GM18909 (cell line): ENCODE measurements at regions not wholly inside any gene's neighbourhood (a gene's known extent, or its start where the extent isn't known, plus 50 kb on each side); places are given as distances from the start of the nearest gene placed in this dataset.
"Not testable (repeated sequence)": the region's sequence is repeated elsewhere in the genome, so short reads cannot be mapped to it uniquely, and the experiment has no call there.

Experiments used
- ATAC-seq: cut with Tn5 transposase; IDR thresholded peaks from one replicate; pipeline ENCODE4 v1.9.1; 2021; ENCODE audit warnings: mild to moderate bottlenecking; ENCODE audit not compliant: unreplicated experiment, poor library complexity

DNA sequence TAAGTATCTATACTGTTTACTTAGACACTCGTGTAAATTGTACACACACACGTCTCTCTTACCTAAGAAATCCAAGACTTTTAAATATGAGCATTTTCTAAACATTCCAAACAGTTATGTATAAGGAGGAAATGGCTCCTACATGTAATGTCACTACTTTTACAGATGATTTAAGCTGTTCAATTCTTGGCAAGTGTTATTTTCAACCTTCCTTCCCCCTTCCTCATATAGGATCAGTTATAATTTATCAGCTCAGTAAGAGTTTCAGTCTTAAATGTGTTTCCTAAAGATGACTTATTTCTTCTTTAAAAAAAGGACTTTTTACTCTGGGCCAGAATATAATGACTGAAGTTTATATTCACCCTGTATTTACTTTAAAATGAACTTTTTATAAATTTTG is 601.1 kb downstream of the ANKRD50 start:
- no peak for ATAC-seq

DNA sequence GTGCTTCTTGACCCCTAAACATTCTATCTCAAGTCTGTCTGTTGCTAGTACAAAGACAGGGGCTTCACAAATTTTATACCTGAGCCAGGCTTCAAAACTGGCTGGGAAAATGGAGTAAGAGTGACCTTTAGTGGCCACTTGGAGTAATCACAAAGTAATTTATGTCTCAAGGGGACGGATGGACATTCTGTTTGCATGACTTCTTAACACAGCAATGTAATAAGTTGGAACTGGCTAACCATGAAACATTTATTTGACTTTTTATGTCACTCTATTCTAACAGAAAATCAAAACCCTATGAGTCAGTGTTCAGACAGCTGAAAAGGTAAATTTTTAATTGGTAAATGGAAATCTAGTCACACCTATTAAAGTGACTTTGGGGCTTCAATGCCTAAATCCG is 600.6 kb downstream of the ANKRD50 start:
- ATAC-seq: peak; percentile 68

DNA sequence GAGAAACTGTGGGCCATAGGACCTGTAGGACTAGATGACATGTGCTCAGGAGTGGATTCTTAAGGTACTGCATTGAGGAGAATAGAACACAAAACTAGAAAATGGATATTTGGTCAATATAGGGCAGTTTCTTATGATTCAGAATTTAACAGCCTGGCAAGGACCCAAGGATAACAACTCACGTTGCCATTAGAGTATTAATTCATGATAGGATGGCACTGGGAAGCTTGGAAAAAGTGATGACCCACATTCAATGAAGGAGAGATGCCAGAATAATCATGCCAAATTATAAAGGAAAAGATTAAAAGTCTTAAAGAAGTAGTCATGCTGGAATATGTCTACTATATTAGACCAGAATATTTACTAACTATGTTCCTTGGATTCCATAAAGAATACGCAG is 594.5 kb downstream of the ANKRD50 start:
- no peak for ATAC-seq

DNA sequence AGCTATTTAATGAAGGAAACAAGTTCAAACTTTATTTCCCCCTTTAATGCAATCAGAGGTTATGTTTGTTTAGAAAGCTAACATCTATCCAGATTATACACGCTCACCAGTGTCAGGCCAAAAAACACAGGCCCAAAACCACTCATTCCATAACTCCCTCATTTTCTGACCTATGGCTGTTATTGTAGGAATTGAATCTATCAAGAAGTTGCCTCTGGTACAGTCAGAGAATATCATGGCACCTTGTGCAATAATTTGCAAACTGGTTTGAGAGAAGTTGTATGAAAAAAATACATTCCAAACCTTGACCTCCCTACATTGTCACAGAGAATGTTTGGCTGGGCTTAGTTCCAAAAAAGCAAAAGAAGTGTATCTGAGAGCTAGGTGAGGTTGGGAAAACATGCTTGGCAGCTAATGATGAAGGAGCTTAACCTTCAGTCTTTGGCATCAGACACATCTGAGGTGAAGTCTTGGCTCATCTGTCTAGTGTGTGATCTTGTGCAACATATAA is 591.0 kb downstream of the ANKRD50 start:
- ATAC-seq: no peak

DNA sequence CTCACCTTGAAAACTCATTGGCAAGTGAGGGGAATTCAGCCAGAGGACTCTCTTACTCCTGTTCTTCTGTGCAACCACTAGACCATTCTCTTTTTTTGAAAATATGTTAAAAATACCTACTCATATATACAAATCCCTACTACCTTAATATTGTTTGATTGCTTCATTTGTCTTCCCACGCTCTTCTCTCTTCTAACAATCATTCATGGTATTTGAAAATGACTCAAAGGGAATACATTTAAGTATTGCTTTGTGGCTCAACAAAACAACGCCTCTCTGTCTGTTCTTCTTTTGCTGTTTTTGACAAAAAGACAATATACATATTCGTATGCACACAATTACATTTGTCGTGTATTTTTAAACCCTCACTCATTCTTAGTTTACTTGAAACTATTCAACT is 589.4 kb downstream of the ANKRD50 start:
- no peak for ATAC-seq

DNA sequence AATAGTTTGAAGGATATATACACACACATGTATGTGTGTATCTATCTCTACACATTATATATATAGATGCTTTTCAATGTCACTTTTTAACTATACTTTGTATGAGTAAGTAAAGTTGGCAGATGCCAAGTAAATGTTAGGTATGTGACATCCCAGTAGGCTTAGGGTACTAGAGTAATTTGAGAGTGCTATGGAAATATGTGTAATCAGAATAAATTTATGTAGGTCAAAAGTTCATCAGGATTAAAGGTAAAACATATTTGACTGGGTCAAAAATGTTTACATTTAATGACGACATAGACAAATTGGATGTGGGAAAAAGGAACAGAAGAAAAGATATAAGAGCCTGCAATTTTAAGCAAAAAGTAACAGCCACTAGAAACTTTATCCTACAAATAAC is 588.8 kb downstream of the ANKRD50 start:
- no peak for ATAC-seq

DNA sequence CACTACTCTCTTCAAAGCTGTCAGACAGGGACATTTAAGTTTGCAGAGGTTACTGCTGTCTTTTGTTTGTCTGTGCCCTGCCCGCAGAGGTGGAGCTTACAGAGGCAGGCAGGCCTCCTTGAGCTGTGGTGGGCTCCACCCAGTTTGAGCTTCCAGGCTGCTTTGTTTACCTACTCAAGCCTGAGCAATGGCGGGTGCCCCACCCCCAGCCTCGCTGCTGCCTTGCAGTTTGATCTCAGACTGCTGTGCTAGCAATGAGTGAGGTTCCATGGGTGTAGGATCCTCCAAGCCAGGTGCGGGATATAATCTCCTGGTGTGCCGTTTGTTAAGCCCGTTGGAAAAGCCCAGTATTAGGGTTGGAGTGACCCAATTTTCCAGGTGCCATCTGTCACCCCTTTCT is 581.2 kb downstream of the ANKRD50 start:
- ATAC-seq: not testable (repeated sequence)

DNA sequence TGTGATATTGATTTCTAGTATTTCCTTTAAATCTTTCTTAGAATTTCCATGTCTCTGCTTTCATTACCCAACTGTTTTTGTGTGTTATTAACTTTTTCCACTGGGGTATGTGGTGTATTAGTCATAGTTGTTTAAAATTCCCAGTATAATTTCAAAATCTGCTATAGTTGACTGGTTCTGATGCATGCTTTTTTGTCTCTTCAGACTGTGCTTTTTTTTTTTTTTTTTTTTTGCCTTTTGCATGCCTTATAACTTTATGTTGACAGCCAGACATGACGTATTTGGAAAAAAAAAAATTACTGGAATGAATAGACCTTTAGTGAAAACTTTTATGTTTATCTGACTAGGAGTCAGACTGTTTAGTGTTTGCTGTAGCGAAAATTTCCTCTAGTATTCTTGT is 580.4 kb downstream of the ANKRD50 start:
- ATAC-seq: no peak

DNA sequence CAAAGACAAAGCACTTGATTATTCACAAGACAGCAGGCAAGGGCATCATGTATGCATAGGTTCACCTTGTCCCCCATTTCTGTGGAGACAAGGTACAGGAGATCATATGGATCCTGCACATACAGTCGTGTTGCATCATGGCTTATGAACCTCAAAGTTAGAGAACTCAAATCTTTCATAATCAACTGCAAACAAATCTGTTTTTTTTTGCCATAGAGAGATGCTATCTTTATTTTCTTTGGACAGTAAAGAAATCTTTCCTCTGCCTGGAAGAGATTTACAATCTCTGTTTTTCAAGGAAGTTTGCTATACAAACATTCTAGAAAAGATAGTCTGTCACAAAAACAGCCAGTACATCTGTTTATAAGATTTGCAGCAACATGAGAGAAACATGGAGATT is 578.8 kb downstream of the ANKRD50 start:
- no peak for ATAC-seq

DNA sequence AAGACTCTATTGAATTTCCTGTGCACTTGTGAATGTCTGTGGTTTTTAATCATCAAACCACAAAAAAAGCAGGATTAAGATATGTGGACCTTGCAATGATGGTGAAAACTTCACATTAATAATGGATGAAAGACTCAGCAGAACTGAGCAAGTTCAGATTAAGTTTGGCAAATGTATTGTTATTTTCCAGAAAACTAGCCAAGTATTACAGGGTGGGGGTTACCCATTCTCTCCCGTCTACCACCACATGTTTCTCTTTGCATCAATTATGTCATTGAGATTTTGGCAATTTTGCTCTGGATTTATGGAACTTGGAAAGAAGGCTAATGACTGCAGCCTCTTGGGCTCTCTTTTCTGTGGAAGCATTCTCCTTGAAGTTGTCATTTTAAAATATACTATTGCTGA is 577.1 kb downstream of the ANKRD50 start:
- no peak for ATAC-seq

DNA sequence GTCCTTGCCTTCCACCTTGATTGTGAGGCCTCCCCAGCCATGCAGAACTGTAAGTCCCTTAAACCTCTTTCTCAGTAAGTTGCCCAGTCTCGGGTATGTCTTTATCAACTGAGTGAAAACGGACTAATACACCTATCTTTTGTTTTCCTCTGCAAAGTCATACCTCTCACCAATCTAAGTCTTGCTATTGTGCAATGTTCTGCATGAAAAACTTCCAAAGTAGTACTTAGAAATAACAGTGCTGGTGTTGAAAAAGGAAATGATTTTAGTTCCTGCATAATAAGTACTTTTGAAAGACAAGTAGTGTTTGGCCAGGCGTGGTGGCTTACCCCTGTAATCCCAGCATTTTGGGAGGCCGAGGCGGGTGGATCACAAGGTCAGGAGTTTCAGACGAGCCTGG is 573.5 kb downstream of the ANKRD50 start:
- ATAC-seq: no peak

DNA sequence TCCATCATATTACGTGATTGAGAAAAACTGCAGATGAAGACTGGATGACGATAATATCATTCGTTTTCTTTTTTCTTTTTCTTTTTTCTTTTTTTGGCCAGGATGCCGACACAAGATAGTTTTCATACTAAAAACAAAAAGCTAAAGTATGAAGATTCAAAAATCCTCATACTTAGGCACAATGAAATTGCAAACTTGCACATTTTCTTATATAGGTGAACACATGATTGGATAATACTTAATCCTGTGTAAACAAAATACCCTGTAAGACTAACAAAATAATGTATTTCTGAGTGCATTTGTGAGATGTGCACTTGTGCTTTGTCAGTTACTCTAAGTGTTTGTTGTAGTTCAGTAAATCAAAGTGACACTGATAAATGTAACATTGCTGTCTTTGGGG is 568.9 kb downstream of the ANKRD50 start:
- no peak for ATAC-seq

DNA sequence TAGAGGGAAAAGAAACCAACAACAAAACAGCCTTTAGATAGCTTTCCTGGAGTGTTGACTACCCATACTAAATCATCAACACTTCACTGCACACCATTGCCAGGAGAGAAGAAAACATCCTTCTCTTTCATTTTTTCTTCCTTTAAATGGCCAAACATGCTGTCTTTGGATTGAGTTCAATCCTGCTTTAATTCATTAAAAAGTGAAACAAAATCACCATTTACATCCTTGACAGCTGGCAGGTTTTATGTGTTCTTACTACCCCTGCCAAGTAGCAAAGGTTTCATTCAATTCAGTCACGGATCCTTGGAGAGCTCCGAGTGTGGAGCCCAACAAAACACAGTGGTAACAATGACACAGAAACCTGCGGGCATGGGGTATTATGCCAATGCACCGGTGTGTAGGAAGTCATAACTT is 568.3 kb downstream of the ANKRD50 start:
- ATAC-seq: no peak

DNA sequence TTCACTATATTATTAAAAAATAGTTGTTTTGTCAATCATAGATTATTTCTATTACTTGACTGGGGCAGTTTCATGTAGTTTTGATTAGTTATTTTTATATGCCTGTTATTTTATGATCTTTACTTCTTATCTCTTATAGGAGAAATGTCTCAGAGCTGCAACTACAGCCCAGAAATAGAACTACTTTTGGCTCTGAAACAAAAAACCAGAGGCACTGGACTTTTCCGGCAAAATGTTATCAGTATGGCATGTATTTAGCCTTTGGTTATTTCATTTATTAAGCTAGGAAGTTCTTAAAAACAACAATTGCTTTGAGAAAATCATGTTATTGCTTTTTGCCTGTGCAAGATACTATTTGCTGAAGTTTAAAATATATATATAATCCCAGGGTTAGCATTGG is 566.5 kb downstream of the ANKRD50 start:
- ATAC-seq: no peak

DNA sequence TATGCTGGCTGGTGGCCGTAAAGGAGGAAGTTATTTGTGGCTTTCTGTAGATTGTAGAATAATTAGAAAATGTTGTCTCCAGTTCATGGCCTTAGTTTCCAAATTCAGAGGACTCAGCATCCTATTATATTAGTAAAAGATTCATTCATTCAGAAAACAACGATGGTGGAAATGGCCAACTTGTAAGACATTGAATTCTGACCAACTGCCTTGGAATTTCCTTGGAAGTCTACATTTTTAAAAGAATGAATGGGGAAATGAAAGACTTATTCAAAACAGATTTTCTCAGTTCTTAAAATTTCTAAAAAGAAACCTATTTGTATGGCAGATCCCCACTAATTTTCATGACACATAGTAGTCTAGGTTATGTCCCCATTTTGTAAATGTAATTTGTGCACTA is 561.5 kb downstream of the ANKRD50 start:
- no peak for ATAC-seq

DNA sequence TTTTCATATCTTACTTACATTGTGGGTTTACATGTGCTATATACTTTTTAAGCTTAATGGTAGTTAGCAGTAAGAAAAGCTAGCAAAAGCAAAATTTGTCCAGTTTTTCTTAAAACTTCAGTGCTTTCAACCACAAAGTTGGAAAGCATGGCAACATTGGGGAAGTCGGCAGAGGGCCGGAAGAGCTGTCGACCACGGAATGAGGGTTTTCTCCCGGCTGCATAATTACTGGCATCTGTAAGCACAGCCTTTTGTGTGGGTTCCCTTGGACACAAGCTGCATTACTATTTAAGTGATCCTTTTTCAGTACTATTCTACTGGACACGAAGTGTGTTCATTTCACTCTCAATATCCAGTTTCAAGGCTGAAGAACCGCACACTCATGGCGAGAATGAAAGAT is 560.4 kb downstream of the ANKRD50 start:
- no peak for ATAC-seq

DNA sequence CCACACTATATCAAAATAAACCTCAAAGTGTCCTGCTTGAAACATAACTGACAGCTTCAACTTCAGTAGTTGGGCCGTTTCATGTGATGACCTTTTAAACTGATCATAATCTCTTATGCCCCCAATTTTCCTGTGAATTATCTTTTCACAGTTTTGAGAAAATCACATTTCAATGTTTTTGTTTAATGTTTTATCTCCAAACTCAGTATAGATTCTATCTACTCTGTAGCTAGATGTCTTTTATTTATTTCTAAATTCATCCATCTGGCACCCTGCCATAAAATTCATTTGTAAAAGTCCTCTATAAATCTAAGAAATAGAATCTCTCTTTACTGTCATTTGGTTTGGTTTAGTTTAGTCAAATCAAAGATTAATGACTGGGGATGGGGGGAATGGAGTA is 557.3 kb downstream of the ANKRD50 start:
- ATAC-seq: no peak

DNA sequence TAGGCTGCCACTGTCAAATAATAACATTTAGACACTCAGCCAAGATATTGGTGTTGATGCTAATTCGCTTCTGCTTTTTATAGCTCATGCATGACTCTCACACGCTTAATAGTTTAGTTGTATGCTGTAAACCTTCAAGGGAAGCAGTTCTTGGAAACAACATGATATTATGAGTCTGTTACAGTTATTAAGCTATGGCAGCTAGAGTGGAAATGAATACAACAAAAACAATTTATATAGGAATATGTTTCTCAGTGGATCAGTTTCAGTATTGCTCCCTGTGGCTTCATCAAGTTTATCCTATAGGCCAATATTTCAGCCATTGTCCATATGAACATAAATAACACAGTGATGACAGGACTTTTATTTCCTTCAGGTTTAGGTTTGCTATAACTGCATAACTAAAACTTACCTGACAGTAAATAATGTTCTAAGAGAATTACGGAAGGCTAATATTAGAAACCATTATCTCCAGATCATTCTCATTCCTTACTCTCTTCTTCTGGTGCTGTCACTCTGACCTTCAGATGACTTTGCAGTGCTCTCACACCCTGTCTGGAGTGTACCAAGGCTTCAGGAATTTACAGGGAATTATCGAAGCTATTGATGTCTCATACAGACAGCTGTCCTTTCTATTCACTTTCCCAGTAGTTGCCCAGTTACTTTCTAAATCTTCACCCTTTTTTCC is 555.0 kb downstream of the ANKRD50 start:
- no peak for ATAC-seq

DNA sequence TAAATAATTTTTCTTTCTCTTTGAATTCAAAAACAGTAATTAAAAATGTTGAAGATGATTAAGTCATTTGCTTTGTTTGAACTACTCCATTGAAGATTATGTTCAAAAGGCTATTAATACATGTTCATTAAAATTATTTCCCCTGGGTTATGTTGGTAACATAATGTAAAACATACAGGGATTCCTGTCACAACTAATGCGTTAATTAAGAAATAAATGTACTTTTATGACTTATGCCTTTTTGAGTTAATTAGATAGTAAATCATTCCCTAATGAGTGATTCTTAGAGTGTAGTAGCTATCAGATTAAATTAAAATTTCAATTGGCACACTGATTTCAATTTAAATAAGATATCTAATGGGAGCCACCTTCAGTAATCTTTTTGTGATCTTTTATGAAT is 549.1 kb downstream of the ANKRD50 start:
- ATAC-seq: no peak

DNA sequence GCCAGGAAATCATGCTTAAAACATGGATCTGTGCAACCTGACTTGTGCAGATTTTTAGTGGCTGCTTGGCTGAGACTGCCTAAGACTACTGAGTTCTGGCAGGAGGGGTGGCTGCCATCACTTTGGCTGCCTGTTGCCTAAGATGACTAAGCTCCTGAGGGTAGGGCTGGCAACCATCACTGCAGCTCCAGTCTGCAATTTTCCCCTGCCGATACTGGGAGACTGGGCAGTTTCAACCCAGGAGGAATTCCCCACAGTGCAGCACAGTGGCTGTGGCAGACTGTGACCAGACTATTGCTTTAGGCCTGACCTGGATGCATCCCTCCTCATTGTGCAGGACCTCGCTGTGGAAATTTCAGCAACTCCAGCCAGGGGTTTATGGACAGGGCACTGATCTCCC is 544.9 kb downstream of the ANKRD50 start:
- ATAC-seq: no peak

DNA sequence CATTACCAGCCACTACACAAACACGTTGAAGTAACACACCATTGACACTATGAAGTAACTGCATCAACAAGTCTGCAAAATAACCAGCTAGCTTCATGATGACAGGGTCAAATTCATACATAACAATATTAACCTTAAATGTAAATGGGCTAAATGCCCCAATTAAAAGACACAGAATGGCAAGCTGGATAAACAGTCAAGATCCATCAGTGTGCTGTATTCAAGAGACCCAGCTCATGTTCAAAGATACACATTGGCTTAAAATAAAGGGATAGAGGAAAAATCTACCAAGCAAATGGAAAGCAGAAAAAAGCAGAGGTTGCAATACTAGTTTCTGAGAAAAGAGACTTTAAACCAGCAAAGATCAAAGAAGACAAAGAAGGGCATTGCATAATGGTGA is 543.0 kb downstream of the ANKRD50 start:
- ATAC-seq: not testable (repeated sequence)

DNA sequence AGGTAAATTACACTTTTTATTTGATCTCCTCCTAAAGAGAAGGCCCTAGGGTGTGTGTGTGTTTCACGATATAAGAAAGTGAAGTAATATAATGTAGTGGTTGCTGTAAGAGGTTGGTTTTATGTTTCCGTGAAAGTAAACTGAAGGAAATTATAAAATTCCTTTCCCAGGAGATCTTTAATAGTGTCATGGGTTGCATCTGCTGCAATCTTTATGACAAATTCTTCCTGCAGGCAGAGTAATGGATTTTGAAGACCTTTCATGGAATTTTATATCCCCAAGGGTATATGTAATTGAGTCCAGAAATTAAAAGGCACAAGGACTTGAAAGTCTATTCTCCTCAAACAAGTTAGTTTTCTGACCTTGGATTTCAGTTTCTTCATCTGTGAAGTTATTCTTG is 538.6 kb downstream of the ANKRD50 start:
- ATAC-seq: no peak
